GM21515 (cell line): ENCODE measurements at regions not wholly inside any gene's neighbourhood (a gene's known extent, or its start where the extent isn't known, plus 50 kb on each side); places are given as distances from the start of the nearest gene placed in this dataset.
A peak's percentile ranks its signal among the peaks of the same experiment; 100 is the strongest.
"Not testable (repeated sequence)": the region's sequence is repeated elsewhere in the genome, so short reads cannot be mapped to it uniquely, and the experiment has no call there.

ENCODE experiments used
- ATAC-seq: cut with Tn5 transposase; IDR thresholded peaks from one replicate; pipeline ENCODE4 v1.9.1; 2021; ENCODE audit not compliant: unreplicated experiment

- ATAC-seq, result no peak
These were observed 492.5 kb downstream of the SOX11 start for GRCh38 chr2:6184532-6185292.

- no peak for ATAC-seq
These were observed 494.4 kb downstream of the SOX11 start for GRCh38 chr2:6186332-6187151.

GRCh38 chr2:6196449-6196848 lies 504.3 kb downstream of the SOX11 start:
- ATAC-seq, result no peak

- ATAC-seq, result not testable (repeated sequence)
These were observed 506.3 kb downstream of the SOX11 start for GRCh38 chr2:6198370-6198919.

GRCh38 chr2:6202756-6203155 lies 510.6 kb downstream of the SOX11 start:
- ATAC-seq, result no peak

- ATAC-seq, result no peak
These were observed 511.2 kb downstream of the SOX11 start for GRCh38 chr2:6203291-6203959.

- ATAC-seq, result no peak
These were observed 514.7 kb downstream of the SOX11 start for GRCh38 chr2:6206882-6207281.

- ATAC-seq, result no peak
These were observed 519.1 kb downstream of the SOX11 start for GRCh38 chr2:6211236-6211635.

- ATAC-seq, result no peak
These were observed 520.3 kb downstream of the SOX11 start for GRCh38 chr2:6212491-6212890.

- no peak for ATAC-seq
These were observed 521.0 kb downstream of the SOX11 start for GRCh38 chr2:6213056-6213780.

GRCh38 chr2:6214471-6214870 lies 522.3 kb downstream of the SOX11 start:
- ATAC-seq, result no peak

GRCh38 chr2:6215053-6215452 lies 522.9 kb downstream of the SOX11 start:
- no peak for ATAC-seq

- ATAC-seq, result no peak
These were observed 524.0 kb downstream of the SOX11 start for GRCh38 chr2:6216234-6216633.

GRCh38 chr2:6218926-6219325 lies 526.7 kb downstream of the SOX11 start:
- no peak for ATAC-seq

- no peak for ATAC-seq
These were observed 527.7 kb downstream of the SOX11 start for GRCh38 chr2:6219906-6220305.

GRCh38 chr2:6222296-6222695 lies 530.1 kb downstream of the SOX11 start:
- no peak for ATAC-seq

- peak; percentile 79 for ATAC-seq
These were observed 532.1 kb downstream of the SOX11 start for GRCh38 chr2:6224267-6224666.

GRCh38 chr2:6228251-6228650 lies 536.1 kb downstream of the SOX11 start:
- no peak for ATAC-seq

- ATAC-seq, result no peak
These were observed 539.0 kb downstream of the SOX11 start for GRCh38 chr2:6231166-6231565.

- ATAC-seq, result no peak
These were observed 541.8 kb downstream of the SOX11 start for GRCh38 chr2:6233993-6234392.

- no peak for ATAC-seq
These were observed 542.5 kb downstream of the SOX11 start for GRCh38 chr2:6234702-6235101.
